Vagina (tissue), 2 donors: ENCODE measurements at regions not wholly inside any gene's neighbourhood (a gene's known extent, or its start where the extent isn't known, plus 50 kb on each side); places are given as distances from the start of the nearest gene placed in this dataset.

ENCODE experiments used
- DNase-seq, 2 donors: peaks; one replicate each; pipeline ENCODE4 v3.0.0-alpha.2; 2017; ENCODE audit errors: extremely low spot score in 2 of 2
- H3K27ac ChIP-seq: fragments of 200-600 bp; sonication (generic); one replicate; pipeline ENCODE4 v1.5.1; 2019
- H3K27me3 ChIP-seq: fragments of 200-600 bp; sonication (generic); one replicate; pipeline ENCODE4 v1.5.1; 2019
- H3K36me3 ChIP-seq, 2 donors: fragments of 200-600 bp; sonication (generic); one replicate each; pipeline ENCODE4 v1.5.1; 2017 to 2019
- H3K4me1 ChIP-seq: fragments of 200-600 bp; sonication (generic); one replicate; pipeline ENCODE4 v1.5.1; 2019
- H3K4me3 ChIP-seq, 2 donors: fragments of 200-600 bp; sonication (generic); 1 replicate in 1 of 2; 2 replicates in 1 of 2; pipeline ENCODE4 v1.5.1; 2016 to 2019
- H3K9me3 ChIP-seq: fragments of 200-600 bp; sonication (generic); one replicate; pipeline ENCODE4 v1.5.1; 2019
- POLR2A ChIP-seq, 2 donors: fragments of 450-650 bp; IDR thresholded peaks; one replicate each; pipeline ENCODE4 v1.6.1; 2017; ENCODE audit warnings: antibody characterized with exemption in 2 of 2, mild to moderate bottlenecking in 2 of 2, moderate library complexity in 2 of 2
- POLR2AphosphoS5 ChIP-seq, 2 donors: sonication (generic); formaldehyde crosslinking; IDR thresholded peaks; one replicate each; pipeline ENCODE4 v1.9.0; 2017; ENCODE audit warnings: antibody characterized with exemption in 2 of 2, mild to moderate bottlenecking in 2 of 2, low read depth in 1 of 2; ENCODE audit not compliant: insufficient read depth in 1 of 2
- intact Hi-C: fragments of 100-400 bp; cut with DNase I; formaldehyde crosslinking; loops from one replicate; pipeline ENCODE4 v1.15.1; 2023
- TF ChIP-seq, protein P1 (sequence below), 3 experiments: fragments of 450-650 bp in 2 of 3; fragments of 200-600 bp in 1 of 3; sonication (generic) in 1 of 3; IDR thresholded peaks; one replicate each; pipeline ENCODE4 v1.5.1; 2017 to 2019; ENCODE audit warnings: antibody characterized with exemption in 3 of 3, mild to moderate bottlenecking in 2 of 3, moderate library complexity in 2 of 3

DNA sequence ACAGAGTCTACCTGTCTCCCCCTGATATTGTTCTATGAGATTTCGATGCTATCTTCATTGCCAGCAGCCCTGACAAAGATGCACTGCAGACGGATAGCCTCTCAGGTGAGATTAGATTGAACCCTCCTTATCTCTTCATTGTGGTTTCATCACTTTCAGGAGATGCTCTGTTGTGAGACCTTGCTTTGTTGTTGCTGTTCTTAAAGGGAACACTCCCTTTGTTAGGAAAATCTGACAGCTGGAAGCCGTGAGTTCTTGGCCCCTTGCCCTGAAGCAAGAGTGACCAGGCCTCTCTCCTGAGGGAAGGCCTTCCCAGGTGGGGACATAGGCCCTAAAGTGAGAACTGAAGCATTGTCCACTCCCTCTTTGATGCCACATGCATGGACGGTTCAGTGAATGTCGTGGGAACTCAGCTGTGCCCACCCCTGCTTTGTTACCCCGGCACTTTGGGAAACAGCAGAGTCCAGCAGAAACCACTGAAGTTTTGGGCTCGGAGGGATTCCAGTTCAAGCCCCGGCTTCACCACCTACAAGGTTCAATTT lies 976.1 kb downstream of the TBC1D22A start:
- intact Hi-C loops, result no loop called here
- Histone ChIP-seq H3K36me3 (no peaks in the 10 kb centered on the region), H3K9me3 (no peaks in the 10 kb centered on the region), H3K27ac (no peak overlapping the region), H3K4me3 (no peak overlapping the region), H3K4me1 (no peaks in the 10 kb centered on the region), H3K27me3 (no peaks in the 10 kb centered on the region)
- DNase-seq, result no peak
- TF ChIP-seq POLR2AphosphoS5 (IDR thresholded peaks at IDR 0.05; ENCODE audit: insufficient read depth in 1 of 2, low read depth in 1 of 2), result no peak
- TF ChIP-seq POLR2A (IDR thresholded peaks at IDR 0.05), result no peak
- TF ChIP-seq, protein P1, sequence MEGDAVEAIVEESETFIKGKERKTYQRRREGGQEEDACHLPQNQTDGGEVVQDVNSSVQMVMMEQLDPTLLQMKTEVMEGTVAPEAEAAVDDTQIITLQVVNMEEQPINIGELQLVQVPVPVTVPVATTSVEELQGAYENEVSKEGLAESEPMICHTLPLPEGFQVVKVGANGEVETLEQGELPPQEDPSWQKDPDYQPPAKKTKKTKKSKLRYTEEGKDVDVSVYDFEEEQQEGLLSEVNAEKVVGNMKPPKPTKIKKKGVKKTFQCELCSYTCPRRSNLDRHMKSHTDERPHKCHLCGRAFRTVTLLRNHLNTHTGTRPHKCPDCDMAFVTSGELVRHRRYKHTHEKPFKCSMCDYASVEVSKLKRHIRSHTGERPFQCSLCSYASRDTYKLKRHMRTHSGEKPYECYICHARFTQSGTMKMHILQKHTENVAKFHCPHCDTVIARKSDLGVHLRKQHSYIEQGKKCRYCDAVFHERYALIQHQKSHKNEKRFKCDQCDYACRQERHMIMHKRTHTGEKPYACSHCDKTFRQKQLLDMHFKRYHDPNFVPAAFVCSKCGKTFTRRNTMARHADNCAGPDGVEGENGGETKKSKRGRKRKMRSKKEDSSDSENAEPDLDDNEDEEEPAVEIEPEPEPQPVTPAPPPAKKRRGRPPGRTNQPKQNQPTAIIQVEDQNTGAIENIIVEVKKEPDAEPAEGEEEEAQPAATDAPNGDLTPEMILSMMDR (IDR thresholded peaks at IDR 0.05), result no peak

DNA sequence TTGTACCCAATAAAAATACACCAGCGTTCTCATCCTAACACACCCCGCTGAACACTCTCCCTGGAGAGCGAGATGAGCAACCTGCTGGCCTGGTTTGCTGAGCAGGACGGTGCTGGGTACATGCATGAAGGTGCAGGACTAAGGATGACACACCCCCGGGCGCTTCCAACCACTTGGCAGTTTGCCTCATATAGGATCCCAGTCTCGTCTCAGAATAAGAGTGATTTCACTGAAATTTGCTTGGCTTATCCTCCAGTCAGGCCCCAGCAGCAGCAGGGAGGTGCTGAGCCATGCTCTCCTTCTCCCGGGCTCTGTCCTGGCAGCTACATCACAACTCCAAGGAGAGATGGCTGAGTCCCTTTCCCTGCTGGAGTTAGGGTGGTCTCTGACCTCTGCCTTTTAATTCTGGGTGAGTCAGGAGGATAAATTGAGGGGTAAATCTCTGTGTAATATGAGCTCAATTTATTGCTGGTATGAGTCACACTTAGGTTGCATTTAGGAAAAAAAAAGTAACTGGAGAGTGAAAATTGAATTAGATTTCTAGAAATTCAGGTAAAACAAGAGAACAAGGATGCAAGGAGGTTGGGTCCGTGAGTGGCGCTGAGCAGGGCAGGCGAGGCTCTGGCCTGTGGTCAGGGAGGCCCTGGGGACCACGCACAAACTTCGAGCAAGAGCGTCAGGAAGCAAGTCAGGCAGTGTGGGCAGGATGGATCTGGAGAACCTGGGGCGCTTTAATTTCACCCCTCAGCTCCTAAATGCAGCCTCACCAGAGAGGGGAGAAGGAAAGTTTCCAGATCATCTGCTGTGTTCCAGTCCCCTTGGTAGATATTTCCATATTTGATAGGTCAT lies 974.0 kb downstream of the TBC1D22A start:
- Histone ChIP-seq H3K27ac (no peak overlapping the region), H3K4me1 (no peaks in the 10 kb centered on the region), H3K4me3 (no peak overlapping the region), H3K9me3 (no peaks in the 10 kb centered on the region), H3K36me3 (no peaks in the 10 kb centered on the region), H3K27me3 (no peaks in the 10 kb centered on the region)
- no peak for DNase-seq
- intact Hi-C loops, result no loop called here
- TF ChIP-seq POLR2AphosphoS5 (IDR thresholded peaks at IDR 0.05; ENCODE audit: insufficient read depth in 1 of 2, low read depth in 1 of 2) (no peak), POLR2A (IDR thresholded peaks at IDR 0.05) (no peak)
- TF ChIP-seq, protein P1 (IDR thresholded peaks at IDR 0.05), result no peak

DNA sequence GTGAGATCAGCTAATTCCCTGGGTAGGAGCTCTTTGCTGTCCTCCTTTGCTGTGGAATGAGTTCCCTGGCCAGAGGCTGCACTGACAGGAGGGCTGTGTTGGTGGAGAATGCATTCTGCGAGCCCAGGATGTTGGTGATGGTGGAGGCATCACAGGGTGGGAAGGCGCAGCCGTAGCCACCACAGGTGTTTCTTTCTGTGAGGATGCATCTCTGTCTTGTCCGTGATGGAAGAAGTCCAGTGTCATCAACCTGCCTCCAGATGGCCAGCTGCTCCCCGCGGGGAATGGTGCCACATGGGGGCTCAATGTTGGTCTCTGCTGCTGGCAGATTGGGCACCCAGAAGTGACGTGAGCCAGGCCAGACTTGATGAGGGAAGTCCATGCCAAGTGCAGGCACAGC lies 972.1 kb downstream of the TBC1D22A start:
- H3K27ac ChIP-seq, result no peak overlapping the region
- intact Hi-C loops, result no loop called here
- no peak for DNase-seq

DNA sequence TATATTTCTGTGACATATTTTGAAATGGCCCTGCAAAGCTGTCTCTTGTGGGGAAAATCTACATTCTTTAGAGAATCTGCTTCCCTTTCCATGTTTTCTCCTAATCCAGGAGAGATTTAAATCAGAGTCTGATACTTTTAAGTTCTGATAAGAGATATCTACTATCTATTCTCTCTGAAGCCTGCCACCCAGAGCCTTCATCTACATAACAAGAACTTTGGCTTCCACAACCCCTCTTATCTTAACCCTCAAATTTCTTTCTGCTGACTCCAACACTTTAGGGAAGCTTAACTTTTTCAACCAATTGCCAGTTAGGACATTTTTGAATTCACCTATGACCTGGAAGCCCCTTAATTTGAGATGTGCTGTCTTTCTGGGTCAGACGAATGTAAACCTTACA lies 965.2 kb downstream of the TBC1D22A start:
- intact Hi-C loops, result no loop called here
- TF ChIP-seq, protein P1 (IDR thresholded peaks at IDR 0.05), result no peak
- TF ChIP-seq POLR2A (IDR thresholded peaks at IDR 0.05) (no peak), POLR2AphosphoS5 (IDR thresholded peaks at IDR 0.05; ENCODE audit: insufficient read depth in 1 of 2, low read depth in 1 of 2) (no peak)
- no peaks in the 10 kb centered on the region for H3K4me1 ChIP-seq
- H3K4me3 ChIP-seq, result no peak overlapping the region
- no peaks in the 10 kb centered on the region for H3K9me3 ChIP-seq
- no peak for DNase-seq
- no peak overlapping the region for H3K27ac ChIP-seq
- no peaks in the 10 kb centered on the region for H3K27me3 ChIP-seq
- H3K36me3 ChIP-seq, result no peaks in the 10 kb centered on the region

More for the DNA sequence above, 972.1 kb downstream of the TBC1D22A start:
- no peak overlapping the region for H3K4me3 ChIP-seq
- H3K4me1 ChIP-seq, result no peaks in the 10 kb centered on the region
- no peaks in the 10 kb centered on the region for H3K36me3 ChIP-seq
- H3K27me3 ChIP-seq, result no peaks in the 10 kb centered on the region
- TF ChIP-seq, protein P1 (IDR thresholded peaks at IDR 0.05), result no peak
- no peak for TF ChIP-seq POLR2AphosphoS5 (IDR thresholded peaks at IDR 0.05; ENCODE audit: insufficient read depth in 1 of 2, low read depth in 1 of 2)
- TF ChIP-seq POLR2A (IDR thresholded peaks at IDR 0.05), result no peak
- no peaks in the 10 kb centered on the region for H3K9me3 ChIP-seq

DNA sequence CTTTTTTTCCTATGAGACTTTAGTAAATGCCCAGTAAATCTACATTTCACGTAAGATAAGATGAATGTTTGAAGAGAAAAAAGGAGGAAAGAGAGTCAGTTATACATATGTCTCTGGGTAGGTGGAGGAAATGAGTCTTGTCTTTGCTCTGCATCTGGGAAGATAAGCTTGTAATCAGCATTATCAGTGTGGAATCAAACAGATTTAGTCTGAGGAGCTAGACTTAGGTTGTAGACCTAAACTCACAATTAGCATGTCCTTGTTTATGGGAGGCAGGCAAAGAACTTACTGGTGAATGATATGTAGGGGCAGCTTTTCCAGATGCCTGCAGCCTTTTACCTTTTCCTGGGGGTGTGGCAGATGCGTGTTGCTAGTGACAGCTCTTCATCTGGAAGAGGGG lies 962.3 kb downstream of the TBC1D22A start:
- no peaks in the 10 kb centered on the region for H3K4me1 ChIP-seq
- intact Hi-C loops, result no loop called here
- no peaks in the 10 kb centered on the region for H3K27me3 ChIP-seq
- DNase-seq, result no peak
- H3K27ac ChIP-seq, result no peak overlapping the region
- TF ChIP-seq POLR2AphosphoS5 (IDR thresholded peaks at IDR 0.05; ENCODE audit: insufficient read depth in 1 of 2, low read depth in 1 of 2) (no peak), POLR2A (IDR thresholded peaks at IDR 0.05) (no peak)
- TF ChIP-seq, protein P1 (IDR thresholded peaks at IDR 0.05), result no peak
- H3K4me3 ChIP-seq, result no peak overlapping the region
- no peaks in the 10 kb centered on the region for H3K9me3 ChIP-seq
- H3K36me3 ChIP-seq, result no peaks in the 10 kb centered on the region
